ENCODE measurements at regions not wholly inside any gene's neighbourhood (a gene's known extent, or its start where the extent isn't known, plus 50 kb on each side); places are given as distances from the start of the nearest gene placed in this dataset.

- no peak for TF ChIP-seq DNMT3B (CRISPR knock-in tag; conservative IDR thresholded peaks at IDR 0.05)
- TF ChIP-seq, protein P1, sequence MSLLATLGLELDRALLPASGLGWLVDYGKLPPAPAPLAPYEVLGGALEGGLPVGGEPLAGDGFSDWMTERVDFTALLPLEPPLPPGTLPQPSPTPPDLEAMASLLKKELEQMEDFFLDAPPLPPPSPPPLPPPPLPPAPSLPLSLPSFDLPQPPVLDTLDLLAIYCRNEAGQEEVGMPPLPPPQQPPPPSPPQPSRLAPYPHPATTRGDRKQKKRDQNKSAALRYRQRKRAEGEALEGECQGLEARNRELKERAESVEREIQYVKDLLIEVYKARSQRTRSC (CRISPR knock-in tag; IDR thresholded peaks at IDR 0.05; ENCODE audit: low read depth): no peak
- TF ChIP-seq ZNF546 (CRISPR knock-in tag; conservative IDR thresholded peaks at IDR 0.05): no peak
- TF ChIP-seq ZHX1 (CRISPR knock-in tag; IDR thresholded peaks at IDR 0.05; ENCODE audit: low read depth): no peak
- TF ChIP-seq, protein P2, sequence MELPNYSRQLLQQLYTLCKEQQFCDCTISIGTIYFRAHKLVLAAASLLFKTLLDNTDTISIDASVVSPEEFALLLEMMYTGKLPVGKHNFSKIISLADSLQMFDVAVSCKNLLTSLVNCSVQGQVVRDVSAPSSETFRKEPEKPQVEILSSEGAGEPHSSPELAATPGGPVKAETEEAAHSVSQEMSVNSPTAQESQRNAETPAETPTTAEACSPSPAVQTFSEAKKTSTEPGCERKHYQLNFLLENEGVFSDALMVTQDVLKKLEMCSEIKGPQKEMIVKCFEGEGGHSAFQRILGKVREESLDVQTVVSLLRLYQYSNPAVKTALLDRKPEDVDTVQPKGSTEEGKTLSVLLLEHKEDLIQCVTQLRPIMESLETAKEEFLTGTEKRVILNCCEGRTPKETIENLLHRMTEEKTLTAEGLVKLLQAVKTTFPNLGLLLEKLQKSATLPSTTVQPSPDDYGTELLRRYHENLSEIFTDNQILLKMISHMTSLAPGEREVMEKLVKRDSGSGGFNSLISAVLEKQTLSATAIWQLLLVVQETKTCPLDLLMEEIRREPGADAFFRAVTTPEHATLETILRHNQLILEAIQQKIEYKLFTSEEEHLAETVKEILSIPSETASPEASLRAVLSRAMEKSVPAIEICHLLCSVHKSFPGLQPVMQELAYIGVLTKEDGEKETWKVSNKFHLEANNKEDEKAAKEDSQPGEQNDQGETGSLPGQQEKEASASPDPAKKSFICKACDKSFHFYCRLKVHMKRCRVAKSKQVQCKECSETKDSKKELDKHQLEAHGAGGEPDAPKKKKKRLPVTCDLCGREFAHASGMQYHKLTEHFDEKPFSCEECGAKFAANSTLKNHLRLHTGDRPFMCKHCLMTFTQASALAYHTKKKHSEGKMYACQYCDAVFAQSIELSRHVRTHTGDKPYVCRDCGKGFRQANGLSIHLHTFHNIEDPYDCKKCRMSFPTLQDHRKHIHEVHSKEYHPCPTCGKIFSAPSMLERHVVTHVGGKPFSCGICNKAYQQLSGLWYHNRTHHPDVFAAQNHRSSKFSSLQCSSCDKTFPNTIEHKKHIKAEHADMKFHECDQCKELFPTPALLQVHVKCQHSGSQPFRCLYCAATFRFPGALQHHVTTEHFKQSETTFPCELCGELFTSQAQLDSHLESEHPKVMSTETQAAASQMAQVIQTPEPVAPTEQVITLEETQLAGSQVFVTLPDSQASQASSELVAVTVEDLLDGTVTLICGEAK (IDR thresholded peaks at IDR 0.05): no peak
- TF ChIP-seq, protein P2 (CRISPR knock-in tag; IDR thresholded peaks at IDR 0.05): no peak
- TF ChIP-seq ZNF251 (CRISPR knock-in tag; IDR thresholded peaks at IDR 0.05): no peak
- no peak for TF ChIP-seq ZSCAN12 (CRISPR knock-in tag; IDR thresholded peaks at IDR 0.05)
- TF ChIP-seq, protein P3, sequence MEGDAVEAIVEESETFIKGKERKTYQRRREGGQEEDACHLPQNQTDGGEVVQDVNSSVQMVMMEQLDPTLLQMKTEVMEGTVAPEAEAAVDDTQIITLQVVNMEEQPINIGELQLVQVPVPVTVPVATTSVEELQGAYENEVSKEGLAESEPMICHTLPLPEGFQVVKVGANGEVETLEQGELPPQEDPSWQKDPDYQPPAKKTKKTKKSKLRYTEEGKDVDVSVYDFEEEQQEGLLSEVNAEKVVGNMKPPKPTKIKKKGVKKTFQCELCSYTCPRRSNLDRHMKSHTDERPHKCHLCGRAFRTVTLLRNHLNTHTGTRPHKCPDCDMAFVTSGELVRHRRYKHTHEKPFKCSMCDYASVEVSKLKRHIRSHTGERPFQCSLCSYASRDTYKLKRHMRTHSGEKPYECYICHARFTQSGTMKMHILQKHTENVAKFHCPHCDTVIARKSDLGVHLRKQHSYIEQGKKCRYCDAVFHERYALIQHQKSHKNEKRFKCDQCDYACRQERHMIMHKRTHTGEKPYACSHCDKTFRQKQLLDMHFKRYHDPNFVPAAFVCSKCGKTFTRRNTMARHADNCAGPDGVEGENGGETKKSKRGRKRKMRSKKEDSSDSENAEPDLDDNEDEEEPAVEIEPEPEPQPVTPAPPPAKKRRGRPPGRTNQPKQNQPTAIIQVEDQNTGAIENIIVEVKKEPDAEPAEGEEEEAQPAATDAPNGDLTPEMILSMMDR (CRISPR knock-in tag; IDR thresholded peaks at IDR 0.05): no peak
- no peak for TF ChIP-seq RXRA (CRISPR knock-in tag; IDR thresholded peaks at IDR 0.05)
These were observed 577.9 kb downstream of the PPARGC1A start for GRCh38 chr4:23311983-23312382.

Measured in HepG2 (cell line).